Loucy (cell line): ENCODE measurements at regions not wholly inside any gene's neighbourhood (a gene's known extent, or its start where the extent isn't known, plus 50 kb on each side); places are given as distances from the start of the nearest gene placed in this dataset.

Experiments used
- EZH2phosphoT487 ChIP-seq: fragments of 200-600 bp; IDR thresholded peaks from 2 replicates; pipeline ENCODE4 v1.6.1; 2018; ENCODE audit warnings: antibody characterized with exemption, mild to moderate bottlenecking, moderate library complexity, borderline replicate concordance
- TF ChIP-seq, protein P1 (sequence below): fragments of 200-600 bp; sonication (generic); conservative IDR thresholded peaks from 2 replicates; pipeline ENCODE4 v1.5.1; 2014; ENCODE audit warnings: mild to moderate bottlenecking, antibody characterized with exemption, low read length

DNA sequence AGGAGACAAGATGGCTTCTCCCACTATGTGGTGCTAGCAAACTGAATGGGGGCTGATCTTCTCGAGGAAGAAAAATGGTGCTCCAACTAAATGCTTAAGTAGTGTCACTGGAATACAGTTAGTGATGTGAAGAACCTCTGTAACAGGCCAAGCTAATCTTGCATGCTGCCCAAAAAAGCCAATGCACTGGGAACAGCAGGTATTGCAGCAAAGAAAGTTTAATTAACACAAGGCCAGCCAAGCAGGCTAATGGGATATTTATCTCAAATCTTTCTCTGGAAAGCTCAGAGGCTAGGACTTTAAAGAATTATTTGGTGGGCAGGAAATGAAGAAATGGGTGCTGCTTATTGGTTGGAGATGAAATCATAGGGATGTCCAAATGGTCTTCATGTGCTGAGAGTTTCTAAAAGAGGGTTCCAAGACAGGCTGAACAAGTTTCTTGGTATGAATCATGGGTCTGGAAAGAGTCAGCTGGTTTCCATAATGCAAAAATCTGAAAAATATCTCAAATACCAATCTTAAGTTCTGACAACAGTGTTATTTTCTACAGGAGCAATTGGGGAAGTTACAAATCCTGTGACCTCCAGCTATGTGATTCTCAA, 1550.5 kb downstream of the SLITRK5 start:
- TF ChIP-seq, protein P1, sequence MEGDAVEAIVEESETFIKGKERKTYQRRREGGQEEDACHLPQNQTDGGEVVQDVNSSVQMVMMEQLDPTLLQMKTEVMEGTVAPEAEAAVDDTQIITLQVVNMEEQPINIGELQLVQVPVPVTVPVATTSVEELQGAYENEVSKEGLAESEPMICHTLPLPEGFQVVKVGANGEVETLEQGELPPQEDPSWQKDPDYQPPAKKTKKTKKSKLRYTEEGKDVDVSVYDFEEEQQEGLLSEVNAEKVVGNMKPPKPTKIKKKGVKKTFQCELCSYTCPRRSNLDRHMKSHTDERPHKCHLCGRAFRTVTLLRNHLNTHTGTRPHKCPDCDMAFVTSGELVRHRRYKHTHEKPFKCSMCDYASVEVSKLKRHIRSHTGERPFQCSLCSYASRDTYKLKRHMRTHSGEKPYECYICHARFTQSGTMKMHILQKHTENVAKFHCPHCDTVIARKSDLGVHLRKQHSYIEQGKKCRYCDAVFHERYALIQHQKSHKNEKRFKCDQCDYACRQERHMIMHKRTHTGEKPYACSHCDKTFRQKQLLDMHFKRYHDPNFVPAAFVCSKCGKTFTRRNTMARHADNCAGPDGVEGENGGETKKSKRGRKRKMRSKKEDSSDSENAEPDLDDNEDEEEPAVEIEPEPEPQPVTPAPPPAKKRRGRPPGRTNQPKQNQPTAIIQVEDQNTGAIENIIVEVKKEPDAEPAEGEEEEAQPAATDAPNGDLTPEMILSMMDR, result no peak
- TF ChIP-seq EZH2phosphoT487, result no peak
